Astrocyte of the hippocampus (primary cell): ENCODE measurements at regions not wholly inside any gene's neighbourhood (a gene's known extent, or its start where the extent isn't known, plus 50 kb on each side); places are given as distances from the start of the nearest gene placed in this dataset.
A peak's percentile ranks its signal among the peaks of the same experiment; 100 is the strongest.
"Not testable (repeated sequence)": the region's sequence is repeated elsewhere in the genome, so short reads cannot be mapped to it uniquely, and the experiment has no call there.

Source experiments
- DNase-seq: peaks from one replicate; pipeline ENCODE4 v3.0.0; 2011; ENCODE audit warnings: low read depth, low spot score

- DNase-seq: not testable (repeated sequence)
Measured at GRCh38 chr6:14891820-14892375, 354.0 kb upstream of the JARID2 start.

GRCh38 chr6:14894105-14894504, 351.8 kb upstream of the JARID2 start:
- DNase-seq: no peak

GRCh38 chr6:14896475-14896874, 349.4 kb upstream of the JARID2 start:
- DNase-seq: no peak

- DNase-seq: no peak
Measured at GRCh38 chr6:14897831-14898230, 348.0 kb upstream of the JARID2 start.

GRCh38 chr6:14899441-14899840, 346.4 kb upstream of the JARID2 start:
- not testable (repeated sequence) for DNase-seq

- DNase-seq: no peak
Measured at GRCh38 chr6:14900919-14901318, 344.9 kb upstream of the JARID2 start.

- no peak for DNase-seq
Measured at GRCh38 chr6:14903176-14904038, 342.5 kb upstream of the JARID2 start.

GRCh38 chr6:14905201-14905600, 340.7 kb upstream of the JARID2 start:
- no peak for DNase-seq

GRCh38 chr6:14906621-14907020, 339.2 kb upstream of the JARID2 start:
- no peak for DNase-seq

- DNase-seq: no peak
Measured at GRCh38 chr6:14910692-14911547, 334.9 kb upstream of the JARID2 start.

GRCh38 chr6:14912226-14912625, 333.6 kb upstream of the JARID2 start:
- no peak for DNase-seq

GRCh38 chr6:14912706-14913105, 333.2 kb upstream of the JARID2 start:
- no peak for DNase-seq

GRCh38 chr6:14913931-14914330, 331.9 kb upstream of the JARID2 start:
- no peak for DNase-seq

- no peak for DNase-seq
Measured at GRCh38 chr6:14915888-14916832, 329.7 kb upstream of the JARID2 start.

GRCh38 chr6:14917109-14917910, 328.6 kb upstream of the JARID2 start:
- DNase-seq: peak; percentile 28

- DNase-seq: no peak
Measured at GRCh38 chr6:14918200-14918907, 327.5 kb upstream of the JARID2 start.

- no peak for DNase-seq
Measured at GRCh38 chr6:14919038-14919670, 326.7 kb upstream of the JARID2 start.

GRCh38 chr6:14920276-14920675, 325.6 kb upstream of the JARID2 start:
- DNase-seq: no peak

GRCh38 chr6:14921170-14921569, 324.7 kb upstream of the JARID2 start:
- DNase-seq: peak; percentile 52
